ENCODE measurements at regions not wholly inside any gene's neighbourhood (a gene's known extent, or its start where the extent isn't known, plus 50 kb on each side); places are given as distances from the start of the nearest gene placed in this dataset.

GRCh38 chr12:67468549-67469245 is 179.8 kb upstream of the DYRK2 start:
- TF ChIP-seq STAT1 (conservative IDR thresholded peaks at IDR 0.05), result no peak
- no peak for TF ChIP-seq CBX5 (IDR thresholded peaks at IDR 0.05; ENCODE audit: low read depth)
- TF ChIP-seq MAX (IDR thresholded peaks at IDR 0.05; ENCODE audit: low read depth, low read length), result no peak
- TF ChIP-seq TCF12 (IDR thresholded peaks at IDR 0.05; ENCODE audit: low read depth, low read length), result no peak
- TF ChIP-seq USF1 (IDR thresholded peaks at IDR 0.05; ENCODE audit: borderline replicate concordance, extremely low read length, insufficient read depth, low read depth, low read length), result no peak
- no peak for TF ChIP-seq PML (IDR thresholded peaks at IDR 0.05; ENCODE audit: low read length)
- TF ChIP-seq BHLHE40 (IDR thresholded peaks at IDR 0.05; ENCODE audit: borderline replicate concordance in 1 of 2, low read depth in 2 of 2, low read length in 1 of 2), result no peak
- TF ChIP-seq TBL1XR1 (IDR thresholded peaks at IDR 0.05; ENCODE audit: low read depth, low read length), result no peak
- TF ChIP-seq ATF2 (IDR thresholded peaks at IDR 0.05; ENCODE audit: low read length), result no peak
- TF ChIP-seq MXI1 (IDR thresholded peaks at IDR 0.05; ENCODE audit: low read depth, low read length), result no peak
- TF ChIP-seq RB1 (IDR thresholded peaks at IDR 0.05; ENCODE audit: borderline replicate concordance), result no peak
- no peak for TF ChIP-seq BRCA1 (IDR thresholded peaks at IDR 0.05; ENCODE audit: low read depth, low read length)
- no peak for TF ChIP-seq CEBPB (IDR thresholded peaks at IDR 0.05; ENCODE audit: borderline replicate concordance in 1 of 2, low read depth in 2 of 2, low read length in 2 of 2)
- TF ChIP-seq RAD51 (IDR thresholded peaks at IDR 0.05), result no peak
- no peak for TF ChIP-seq NBN (IDR thresholded peaks at IDR 0.05)
- TF ChIP-seq SP1 (IDR thresholded peaks at IDR 0.05; ENCODE audit: low read depth, low read length), result no peak
- no peak for TF ChIP-seq JUND (IDR thresholded peaks at IDR 0.05; ENCODE audit: low read depth, low read length)
- no peak for TF ChIP-seq YBX1 (IDR thresholded peaks at IDR 0.05)
- H2AFZ ChIP-seq (ENCODE audit: control insufficient read depth, low read depth, low read length), result no peak overlapping the region
- 56% methylated on average over 2 of the region's 2 CpGs for WGBS (ENCODE audit: insufficient coverage, insufficient replicate concordance, low lambda C conversion rate, missing lambda C conversion rate)
- no peak overlapping the region for H3K4me3 ChIP-seq
- POLR2A ChIA-PET, result no interaction called here
- H3K4me1 ChIP-seq (ENCODE audit: control insufficient read depth, insufficient read depth, low read length), result no peaks in the 10 kb centered on the region
- H3K36me3 ChIP-seq (ENCODE audit: control insufficient read depth in 2 of 2, insufficient read depth in 2 of 2, low read length in 1 of 2), result no peaks in the 10 kb centered on the region
- RAD21 ChIA-PET (ENCODE audit: unreplicated experiment), result no interaction called here
- H3K9ac ChIP-seq (ENCODE audit: control insufficient read depth, insufficient read depth, low read length), result no peak overlapping the region
- intact Hi-C loops (cut with micrococcal nuclease; ENCODE audit: unreplicated experiment), result no loop called here
- no peak overlapping the region for H3K27ac ChIP-seq (ENCODE audit: control insufficient read depth, insufficient read depth)
- CTCF ChIA-PET, result no interaction called here
- H3K27me3 ChIP-seq (replicated peaks in 1 of 2; ENCODE audit: control insufficient read depth in 2 of 2, insufficient read depth in 2 of 2, low read length in 1 of 2), result no peaks in the 10 kb centered on the region
- no peak for ATAC-seq
- FAIRE-seq, result no peak
- H4K20me1 ChIP-seq (ENCODE audit: control insufficient read depth, insufficient read depth), result no peaks in the 10 kb centered on the region
- H3K9me3 ChIP-seq (replicated peaks; ENCODE audit: control insufficient read depth, insufficient read depth, low read length), result no peaks in the 10 kb centered on the region; the same call in 2 of the 3 replicates
- no peaks in the 10 kb centered on the region for H3K79me2 ChIP-seq (ENCODE audit: control insufficient read depth, insufficient read depth, low read length)
- DNase-seq (ENCODE audit: low read depth, low spot score), result no peak
- SMC1A ChIA-PET (ENCODE audit: uncharacterized antibody, unreplicated experiment), result interaction anchor here (0.6 kb wide), 1 partner anchor 1805 kb away, joined by 3 read pairs; no protein-coding TSS in a partner anchor
- in situ Hi-C loops (cut with MboI), result no loop called here
- H3K4me2 ChIP-seq (ENCODE audit: control insufficient read depth, insufficient read depth), result no peak overlapping the region
- BruUV-seq (replicated peaks), result no TSS peak

All from GM12878 (cell line).